GM13976 (cell line): ENCODE measurements at regions not wholly inside any gene's neighbourhood (a gene's known extent, or its start where the extent isn't known, plus 50 kb on each side); places are given as distances from the start of the nearest gene placed in this dataset.

Source experiments
- DNase-seq: peaks from one replicate; pipeline ENCODE4 v3.0.0; 2012; ENCODE audit warnings: low spot score
- in situ Hi-C: fragments of 300-500 bp; cut with MboI; formaldehyde crosslinking; loops from one replicate; pipeline ENCODE4 v1.12.0; 2022; ENCODE audit warnings: low sequenced_read_pairs, mixed read lengths, inconsistent platforms; ENCODE audit not compliant: unreplicated experiment
- TF ChIP-seq, protein P1 (sequence below): IDR thresholded peaks from 2 replicates; pipeline ENCODE4 v1.5.1; 2012; ENCODE audit warnings: borderline replicate concordance, mild to moderate bottlenecking; ENCODE audit not compliant: insufficient read depth; ENCODE audit errors: extremely low read depth, missing control alignments, control extremely low read depth

DNA sequence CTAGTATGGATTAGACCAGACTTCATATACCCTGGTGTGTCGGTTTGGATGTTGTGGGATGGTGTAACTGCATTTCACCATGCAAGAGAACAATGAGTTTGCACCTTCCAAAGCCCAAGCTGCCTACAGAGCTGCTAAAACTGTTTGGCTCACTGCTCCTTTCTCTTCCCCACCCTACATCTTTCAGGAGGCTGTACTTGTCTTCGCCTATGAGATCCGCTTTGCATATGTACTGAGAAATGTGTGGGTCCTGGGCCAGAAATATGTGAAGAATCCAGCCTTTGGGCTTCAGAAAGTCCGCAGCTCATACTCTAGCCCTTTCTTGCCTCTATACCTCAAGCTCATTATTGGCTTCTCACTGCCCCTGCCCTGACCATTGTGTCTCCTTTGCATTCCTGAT lies 1060.0 kb downstream of the NTRK3 start:
- in situ Hi-C loops: no loop called here
- DNase-seq: no peak
- TF ChIP-seq, protein P1, sequence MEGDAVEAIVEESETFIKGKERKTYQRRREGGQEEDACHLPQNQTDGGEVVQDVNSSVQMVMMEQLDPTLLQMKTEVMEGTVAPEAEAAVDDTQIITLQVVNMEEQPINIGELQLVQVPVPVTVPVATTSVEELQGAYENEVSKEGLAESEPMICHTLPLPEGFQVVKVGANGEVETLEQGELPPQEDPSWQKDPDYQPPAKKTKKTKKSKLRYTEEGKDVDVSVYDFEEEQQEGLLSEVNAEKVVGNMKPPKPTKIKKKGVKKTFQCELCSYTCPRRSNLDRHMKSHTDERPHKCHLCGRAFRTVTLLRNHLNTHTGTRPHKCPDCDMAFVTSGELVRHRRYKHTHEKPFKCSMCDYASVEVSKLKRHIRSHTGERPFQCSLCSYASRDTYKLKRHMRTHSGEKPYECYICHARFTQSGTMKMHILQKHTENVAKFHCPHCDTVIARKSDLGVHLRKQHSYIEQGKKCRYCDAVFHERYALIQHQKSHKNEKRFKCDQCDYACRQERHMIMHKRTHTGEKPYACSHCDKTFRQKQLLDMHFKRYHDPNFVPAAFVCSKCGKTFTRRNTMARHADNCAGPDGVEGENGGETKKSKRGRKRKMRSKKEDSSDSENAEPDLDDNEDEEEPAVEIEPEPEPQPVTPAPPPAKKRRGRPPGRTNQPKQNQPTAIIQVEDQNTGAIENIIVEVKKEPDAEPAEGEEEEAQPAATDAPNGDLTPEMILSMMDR: no peak

DNA sequence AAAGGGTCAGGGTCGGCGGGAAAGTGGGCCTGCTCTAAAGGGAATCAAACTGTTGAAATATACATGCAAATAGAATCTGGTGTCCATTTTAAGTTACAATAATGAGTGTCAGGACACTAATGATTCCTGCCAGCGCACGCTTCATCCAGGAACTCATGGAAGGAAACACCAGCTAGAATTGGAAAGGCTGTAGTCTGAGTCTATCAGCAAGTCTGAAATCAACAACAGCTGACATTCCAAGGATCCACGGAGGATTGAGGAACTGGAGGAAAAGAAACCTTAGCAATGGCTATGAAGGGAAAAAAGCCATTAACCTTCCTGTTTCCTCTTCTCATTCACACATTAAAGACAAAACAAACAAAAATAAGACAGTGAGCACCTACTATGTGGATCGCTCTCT lies 1063.1 kb downstream of the NTRK3 start:
- no peak for DNase-seq
- TF ChIP-seq, protein P1: no peak
- in situ Hi-C loops: no loop called here

DNA sequence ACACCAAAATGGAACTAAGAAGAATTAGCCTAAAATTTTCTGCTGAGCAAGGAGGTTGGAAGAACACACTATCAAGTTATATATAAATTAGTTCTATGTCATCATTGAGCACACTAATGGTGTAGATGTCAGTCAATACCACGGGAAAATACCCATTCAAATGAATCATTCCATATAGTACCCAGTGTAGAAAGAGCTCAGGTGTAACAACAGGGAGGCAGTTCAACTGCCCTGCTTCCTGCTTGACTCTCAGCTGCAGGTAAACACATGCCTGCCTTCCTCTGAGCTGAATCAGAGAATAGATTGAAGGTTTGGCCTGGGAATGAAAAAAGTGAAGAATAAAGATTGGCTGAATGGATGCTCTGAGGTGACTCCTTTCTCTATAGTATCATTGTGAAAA lies 1088.0 kb downstream of the AGBL1 start:
- no peak for DNase-seq
- in situ Hi-C loops: no loop called here
- TF ChIP-seq, protein P1: no peak

DNA sequence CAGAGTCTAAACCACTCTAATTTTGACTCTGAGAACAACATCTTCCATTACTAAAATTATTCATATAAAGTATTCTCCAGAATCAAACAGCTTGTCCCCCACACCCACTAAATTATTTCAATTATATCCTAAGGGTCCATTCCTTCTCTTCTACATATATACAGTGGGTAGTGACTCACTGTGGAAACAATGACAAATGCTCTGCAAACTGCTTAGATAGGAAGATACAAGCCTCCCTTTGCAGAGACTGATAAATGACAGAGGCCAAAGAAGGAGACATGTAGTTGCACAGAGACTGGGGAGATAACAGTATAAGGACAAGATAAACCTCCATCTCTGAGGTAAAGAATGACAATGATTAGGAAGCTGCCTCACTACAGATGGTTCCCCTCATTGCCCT lies 1087.4 kb downstream of the AGBL1 start:
- in situ Hi-C loops: no loop called here
- TF ChIP-seq, protein P1: no peak
- DNase-seq: no peak

DNA sequence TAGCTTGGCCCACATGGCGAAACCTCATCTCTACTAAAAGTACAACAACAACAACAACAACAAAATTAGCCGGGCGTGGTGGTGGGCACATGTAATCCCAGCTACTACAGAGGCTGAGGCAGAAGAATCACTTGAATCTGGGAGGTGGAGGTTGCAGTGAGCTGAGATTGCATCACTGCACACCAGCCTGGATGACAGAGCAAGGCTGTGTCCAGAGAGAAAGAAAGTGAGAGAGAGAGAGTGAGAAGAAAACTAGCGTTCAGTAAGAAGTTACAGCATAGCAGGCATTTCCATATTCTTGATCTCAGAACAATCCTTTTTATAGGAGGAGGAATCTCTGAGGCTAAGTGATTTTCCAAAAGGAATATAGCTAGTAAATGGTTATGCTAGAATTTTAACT lies 1076.1 kb downstream of the AGBL1 start:
- TF ChIP-seq, protein P1: no peak
- in situ Hi-C loops: no loop called here
- no peak for DNase-seq

DNA sequence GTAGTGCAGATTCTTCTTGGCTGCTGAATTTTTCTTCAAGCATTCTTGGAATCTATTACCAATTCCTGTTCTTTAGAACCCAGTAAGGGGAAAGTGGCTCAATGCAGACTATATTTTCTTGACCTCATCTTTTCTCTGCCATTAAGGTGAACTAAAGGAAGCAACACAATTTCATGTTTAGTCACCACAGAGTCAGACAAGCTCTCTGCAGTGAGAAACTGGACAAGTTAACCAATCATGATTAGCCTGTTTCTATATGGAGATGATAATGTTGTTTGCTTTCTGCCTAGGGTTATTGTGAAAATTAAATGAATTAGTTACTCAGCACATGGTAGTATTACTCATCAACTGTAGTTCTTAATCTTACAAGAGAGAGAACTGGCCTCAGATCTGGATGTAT lies 1075.1 kb downstream of the AGBL1 start:
- in situ Hi-C loops: no loop called here
- no peak for DNase-seq
- TF ChIP-seq, protein P1: no peak

DNA sequence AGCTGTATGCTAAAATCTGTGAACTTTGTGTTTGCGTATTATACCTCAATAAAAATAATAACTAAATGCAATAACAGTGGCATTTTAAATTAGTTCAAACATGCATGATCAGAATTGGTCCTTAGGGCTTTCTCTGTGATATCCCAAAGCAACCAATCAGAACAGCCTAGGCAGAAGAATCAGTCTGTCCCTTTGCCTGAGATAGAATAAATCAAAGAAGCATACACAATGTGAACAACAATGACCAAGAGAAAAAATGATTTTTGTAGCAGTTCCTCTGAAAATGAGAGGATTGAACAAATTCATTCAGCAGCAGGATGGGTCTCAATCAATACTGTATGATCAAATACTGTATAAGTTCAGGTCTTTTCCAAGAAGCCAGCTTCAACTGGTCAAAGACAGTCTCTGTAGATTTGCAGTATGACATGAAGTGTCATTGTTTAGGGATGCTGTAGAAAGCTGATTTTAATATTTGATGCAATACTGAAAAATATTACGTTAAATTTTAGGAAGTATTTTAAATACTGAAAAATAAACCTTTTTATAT lies 1071.6 kb downstream of the AGBL1 start:
- TF ChIP-seq, protein P1: no peak
- no peak for DNase-seq
- in situ Hi-C loops: no loop called here
